ENCODE measurements at regions not wholly inside any gene's neighbourhood (a gene's known extent, or its start where the extent isn't known, plus 50 kb on each side); places are given as distances from the start of the nearest gene placed in this dataset.

GRCh38 chr6:12476484-12476883, 186.3 kb downstream of the EDN1 start:
- ChIA-PET CTCF (no interaction called here), POLR2A (ENCODE audit: low non-redundant PET) (no interaction called here)
- intact Hi-C loops (cut with micrococcal nuclease; ENCODE audit: unreplicated experiment) = no loop called here
- H3K27ac ChIP-seq (ENCODE audit: low read depth, low read length, poor library complexity, severe bottlenecking) = no peak overlapping the region
- H3K27me3 ChIP-seq (replicated peaks; ENCODE audit: insufficient read depth, low read depth, low read length, poor library complexity) = no peaks in the 10 kb centered on the region
- no peak for TF ChIP-seq EZH2 (IDR thresholded peaks at IDR 0.05; ENCODE audit: borderline replicate concordance, low read depth, low read length, poor library complexity, severe bottlenecking)
- TF ChIP-seq, protein P1, sequence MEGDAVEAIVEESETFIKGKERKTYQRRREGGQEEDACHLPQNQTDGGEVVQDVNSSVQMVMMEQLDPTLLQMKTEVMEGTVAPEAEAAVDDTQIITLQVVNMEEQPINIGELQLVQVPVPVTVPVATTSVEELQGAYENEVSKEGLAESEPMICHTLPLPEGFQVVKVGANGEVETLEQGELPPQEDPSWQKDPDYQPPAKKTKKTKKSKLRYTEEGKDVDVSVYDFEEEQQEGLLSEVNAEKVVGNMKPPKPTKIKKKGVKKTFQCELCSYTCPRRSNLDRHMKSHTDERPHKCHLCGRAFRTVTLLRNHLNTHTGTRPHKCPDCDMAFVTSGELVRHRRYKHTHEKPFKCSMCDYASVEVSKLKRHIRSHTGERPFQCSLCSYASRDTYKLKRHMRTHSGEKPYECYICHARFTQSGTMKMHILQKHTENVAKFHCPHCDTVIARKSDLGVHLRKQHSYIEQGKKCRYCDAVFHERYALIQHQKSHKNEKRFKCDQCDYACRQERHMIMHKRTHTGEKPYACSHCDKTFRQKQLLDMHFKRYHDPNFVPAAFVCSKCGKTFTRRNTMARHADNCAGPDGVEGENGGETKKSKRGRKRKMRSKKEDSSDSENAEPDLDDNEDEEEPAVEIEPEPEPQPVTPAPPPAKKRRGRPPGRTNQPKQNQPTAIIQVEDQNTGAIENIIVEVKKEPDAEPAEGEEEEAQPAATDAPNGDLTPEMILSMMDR (conservative IDR thresholded peaks at IDR 0.05; ENCODE audit: low read depth, low read length) = no peak
- H3K4me1 ChIP-seq (ENCODE audit: insufficient read depth, low read length, poor library complexity, severe bottlenecking) = no peaks in the 10 kb centered on the region
- H3K9me3 ChIP-seq (ENCODE audit: low read depth, low read length, poor library complexity, severe bottlenecking) = no peaks in the 10 kb centered on the region
- no peaks in the 10 kb centered on the region for H3K36me3 ChIP-seq (ENCODE audit: insufficient read depth, low read length, poor library complexity, severe bottlenecking)
- no TSS peak for BruUV-seq (replicated peaks)
- DNase-seq (ENCODE audit: low spot score) = no peak
- H3K4me3 ChIP-seq (ENCODE audit: low read depth, low read length, poor library complexity, severe bottlenecking) = no peak overlapping the region

DNA sequence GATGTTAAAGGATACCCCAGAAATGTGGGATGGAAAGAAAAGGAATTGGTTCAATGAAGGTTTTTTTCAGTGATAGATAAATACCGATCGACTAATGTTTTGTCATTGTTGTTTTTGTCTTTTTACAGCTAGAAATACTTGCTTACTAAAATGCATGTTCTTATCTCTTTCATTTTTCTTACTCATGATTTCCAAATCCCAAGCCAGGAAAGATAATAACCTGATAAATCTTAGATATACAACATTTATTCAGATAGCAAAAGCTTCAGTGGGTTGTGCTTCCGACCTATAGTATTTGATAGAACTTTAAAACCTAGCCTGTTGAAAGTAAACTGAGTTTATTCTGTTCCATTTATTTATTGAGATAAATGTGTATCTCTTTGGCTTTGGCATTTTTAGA, 187.5 kb downstream of the EDN1 start:
- CTCF ChIA-PET = interaction anchor here (0.6 kb wide), 1 partner anchor 124 kb away, joined by 23 read pairs; no protein-coding TSS in a partner anchor
- H3K27ac ChIP-seq (ENCODE audit: low read depth, low read length, poor library complexity, severe bottlenecking) = no peak overlapping the region
- no peak for TF ChIP-seq EZH2 (IDR thresholded peaks at IDR 0.05; ENCODE audit: borderline replicate concordance, low read depth, low read length, poor library complexity, severe bottlenecking)
- TF ChIP-seq, protein P1 (conservative IDR thresholded peaks at IDR 0.05; ENCODE audit: low read depth, low read length) = no peak
- H3K27me3 ChIP-seq (replicated peaks; ENCODE audit: insufficient read depth, low read depth, low read length, poor library complexity) = no peaks in the 10 kb centered on the region
- no peaks in the 10 kb centered on the region for H3K36me3 ChIP-seq (ENCODE audit: insufficient read depth, low read length, poor library complexity, severe bottlenecking)
- intact Hi-C loops (cut with micrococcal nuclease; ENCODE audit: unreplicated experiment) = no loop called here
- H3K4me1 ChIP-seq (ENCODE audit: insufficient read depth, low read length, poor library complexity, severe bottlenecking) = no peaks in the 10 kb centered on the region
- no peak for DNase-seq (ENCODE audit: low spot score)
- no peaks in the 10 kb centered on the region for H3K9me3 ChIP-seq (ENCODE audit: low read depth, low read length, poor library complexity, severe bottlenecking)
- H3K4me3 ChIP-seq (ENCODE audit: low read depth, low read length, poor library complexity, severe bottlenecking) = no peak overlapping the region
- no TSS peak for BruUV-seq (replicated peaks)
- POLR2A ChIA-PET (ENCODE audit: low non-redundant PET) = no interaction called here

- BruUV-seq (replicated peaks) = no TSS peak
- POLR2A ChIA-PET (ENCODE audit: low non-redundant PET) = no interaction called here
Measured at GRCh38 chr6:12478921-12479320, 188.8 kb downstream of the EDN1 start.

More at GRCh38 chr6:12478921-12479320, 188.8 kb downstream of the EDN1 start:
- H3K27ac ChIP-seq (ENCODE audit: low read depth, low read length, poor library complexity, severe bottlenecking) = no peak overlapping the region
- no peaks in the 10 kb centered on the region for H3K4me1 ChIP-seq (ENCODE audit: insufficient read depth, low read length, poor library complexity, severe bottlenecking)
- TF ChIP-seq EZH2 (IDR thresholded peaks at IDR 0.05; ENCODE audit: borderline replicate concordance, low read depth, low read length, poor library complexity, severe bottlenecking) = no peak
- TF ChIP-seq, protein P1 (conservative IDR thresholded peaks at IDR 0.05; ENCODE audit: low read depth, low read length) = no peak
- intact Hi-C loops (cut with micrococcal nuclease; ENCODE audit: unreplicated experiment) = no loop called here
- no peaks in the 10 kb centered on the region for H3K9me3 ChIP-seq (ENCODE audit: low read depth, low read length, poor library complexity, severe bottlenecking)
- no peaks in the 10 kb centered on the region for H3K27me3 ChIP-seq (replicated peaks; ENCODE audit: insufficient read depth, low read depth, low read length, poor library complexity)
- no peak for DNase-seq (ENCODE audit: low spot score)
- H3K4me3 ChIP-seq (ENCODE audit: low read depth, low read length, poor library complexity, severe bottlenecking) = no peak overlapping the region
- H3K36me3 ChIP-seq (ENCODE audit: insufficient read depth, low read length, poor library complexity, severe bottlenecking) = no peaks in the 10 kb centered on the region
- CTCF ChIA-PET = no interaction called here
